ENCODE measurements at regions not wholly inside any gene's neighbourhood (a gene's known extent, or its start where the extent isn't known, plus 50 kb on each side); places are given as distances from the start of the nearest gene placed in this dataset.

DNA sequence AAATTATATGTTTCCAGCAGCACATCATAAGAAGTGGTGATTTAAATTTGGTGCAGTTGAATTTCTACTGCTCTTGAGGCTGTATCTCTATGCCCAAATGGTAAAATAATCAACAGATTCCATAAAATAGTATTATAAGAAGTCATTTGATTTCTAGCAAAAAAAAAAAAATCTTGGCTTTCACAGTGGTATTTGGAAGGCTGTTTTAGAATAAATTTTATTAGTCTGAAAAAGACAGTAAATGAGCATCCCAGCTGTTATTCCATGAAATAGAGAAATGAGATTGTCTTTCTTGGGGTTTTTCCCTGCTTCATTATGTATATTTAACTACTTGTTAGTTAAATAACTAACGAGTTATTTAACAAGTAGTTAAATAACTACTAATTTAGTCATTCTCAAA, 156.0 kb upstream of the ABI3BP start:
- TF ChIP-seq, protein P1, sequence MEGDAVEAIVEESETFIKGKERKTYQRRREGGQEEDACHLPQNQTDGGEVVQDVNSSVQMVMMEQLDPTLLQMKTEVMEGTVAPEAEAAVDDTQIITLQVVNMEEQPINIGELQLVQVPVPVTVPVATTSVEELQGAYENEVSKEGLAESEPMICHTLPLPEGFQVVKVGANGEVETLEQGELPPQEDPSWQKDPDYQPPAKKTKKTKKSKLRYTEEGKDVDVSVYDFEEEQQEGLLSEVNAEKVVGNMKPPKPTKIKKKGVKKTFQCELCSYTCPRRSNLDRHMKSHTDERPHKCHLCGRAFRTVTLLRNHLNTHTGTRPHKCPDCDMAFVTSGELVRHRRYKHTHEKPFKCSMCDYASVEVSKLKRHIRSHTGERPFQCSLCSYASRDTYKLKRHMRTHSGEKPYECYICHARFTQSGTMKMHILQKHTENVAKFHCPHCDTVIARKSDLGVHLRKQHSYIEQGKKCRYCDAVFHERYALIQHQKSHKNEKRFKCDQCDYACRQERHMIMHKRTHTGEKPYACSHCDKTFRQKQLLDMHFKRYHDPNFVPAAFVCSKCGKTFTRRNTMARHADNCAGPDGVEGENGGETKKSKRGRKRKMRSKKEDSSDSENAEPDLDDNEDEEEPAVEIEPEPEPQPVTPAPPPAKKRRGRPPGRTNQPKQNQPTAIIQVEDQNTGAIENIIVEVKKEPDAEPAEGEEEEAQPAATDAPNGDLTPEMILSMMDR (IDR thresholded peaks at IDR 0.05; ENCODE audit: unreplicated experiment), result no peak
- H3K9me3 Mint-ChIP-seq (ENCODE audit: unreplicated experiment), result peaks cover 7% of the 10 kb centered on the region
- ChIA-PET CTCF (no interaction called here), POLR2A (interaction anchor here (0.7 kb wide), 1 partner anchor 277 kb away, joined by 3 read pairs; no protein-coding TSS in a partner anchor)
- H3K4me3 Mint-ChIP-seq (ENCODE audit: unreplicated experiment), result no peak overlapping the region
- H3K36me3 Mint-ChIP-seq (ENCODE audit: insufficient read depth, unreplicated experiment), result peaks cover 4% of the 10 kb centered on the region
- intact Hi-C loops (cut with micrococcal nuclease), result no loop called here
- H3K27me3 Mint-ChIP-seq (ENCODE audit: insufficient read depth, unreplicated experiment), result no peaks in the 10 kb centered on the region
- no peak for DNase-seq (ENCODE audit: unreplicated experiment)
- H3K27ac Mint-ChIP-seq (ENCODE audit: low read depth, unreplicated experiment), result no peak overlapping the region
- BruUV-seq (replicated peaks), result no TSS peak
- peaks cover 9% of the 10 kb centered on the region for H3K4me1 Mint-ChIP-seq (ENCODE audit: insufficient read depth, unreplicated experiment)

DNA sequence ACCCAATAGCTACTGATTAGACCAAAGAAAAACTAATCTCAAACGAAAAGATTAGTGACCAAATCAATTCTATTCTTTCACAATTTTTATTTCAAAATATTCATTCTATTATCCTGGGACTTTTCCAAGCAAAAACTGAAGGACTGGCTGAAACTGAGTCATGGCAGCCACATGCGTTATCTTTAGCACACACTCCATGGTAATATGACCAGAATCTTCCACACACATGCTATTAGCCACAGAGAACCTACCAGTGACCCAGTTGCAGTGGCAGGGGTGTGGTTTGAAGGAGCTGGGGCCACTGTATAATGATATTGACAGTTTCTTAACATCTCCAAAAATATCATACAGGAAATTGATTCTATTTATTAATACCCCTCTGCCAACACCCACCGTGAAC, 154.8 kb upstream of the ABI3BP start:
- Mint-ChIP-seq H3K27me3 (ENCODE audit: insufficient read depth, unreplicated experiment) (no peaks in the 10 kb centered on the region), H3K27ac (ENCODE audit: low read depth, unreplicated experiment) (peak overlapping the region; percentile 92), H3K9me3 (ENCODE audit: unreplicated experiment) (peaks cover under 1% of the 10 kb centered on the region), H3K36me3 (ENCODE audit: insufficient read depth, unreplicated experiment) (peaks cover 4% of the 10 kb centered on the region), H3K4me3 (ENCODE audit: unreplicated experiment) (no peak overlapping the region), H3K4me1 (ENCODE audit: insufficient read depth, unreplicated experiment) (peaks cover 9% of the 10 kb centered on the region)
- CTCF ChIA-PET, result interaction anchor here (0.9 kb wide), 1 partner anchor 22 kb away, joined by 3 read pairs; no protein-coding TSS in a partner anchor
- TF ChIP-seq, protein P1 (IDR thresholded peaks at IDR 0.05; ENCODE audit: unreplicated experiment), result no peak
- intact Hi-C loops (cut with micrococcal nuclease), result no loop called here
- BruUV-seq (replicated peaks), result no TSS peak
- POLR2A ChIA-PET, result interaction anchor here (0.5 to 0.7 kb wide), 2 partner anchors 108 to 451 kb away, joined by 3 to 4 read pairs; no protein-coding TSS in a partner anchor
- no peak for DNase-seq (ENCODE audit: unreplicated experiment)

DNA sequence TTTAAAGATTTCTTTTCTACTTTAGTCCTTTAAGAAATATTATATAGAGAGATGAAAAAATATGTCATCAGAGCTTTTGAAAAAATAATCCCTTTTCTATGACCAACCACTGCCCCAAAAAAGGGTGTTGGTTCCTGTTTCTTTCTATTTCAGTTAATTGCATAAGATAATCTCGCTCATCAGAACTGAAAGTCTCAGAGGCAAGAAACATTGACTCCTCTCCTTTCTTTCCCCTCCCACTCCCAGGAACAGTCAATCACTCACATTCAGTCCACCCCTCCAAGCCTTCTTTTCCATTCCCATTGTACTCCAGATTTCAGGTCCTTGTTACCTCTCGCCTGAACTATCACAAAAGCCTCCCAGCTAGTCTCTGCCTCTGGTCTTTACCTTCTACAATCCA, 153.7 kb upstream of the ABI3BP start:
- CTCF ChIA-PET, result interaction anchor here (0.6 kb wide), 1 partner anchor 58 kb away, joined by 3 read pairs; no protein-coding TSS in a partner anchor
- H3K27me3 Mint-ChIP-seq (ENCODE audit: insufficient read depth, unreplicated experiment), result no peaks in the 10 kb centered on the region
- no TSS peak for BruUV-seq (replicated peaks)

DNA sequence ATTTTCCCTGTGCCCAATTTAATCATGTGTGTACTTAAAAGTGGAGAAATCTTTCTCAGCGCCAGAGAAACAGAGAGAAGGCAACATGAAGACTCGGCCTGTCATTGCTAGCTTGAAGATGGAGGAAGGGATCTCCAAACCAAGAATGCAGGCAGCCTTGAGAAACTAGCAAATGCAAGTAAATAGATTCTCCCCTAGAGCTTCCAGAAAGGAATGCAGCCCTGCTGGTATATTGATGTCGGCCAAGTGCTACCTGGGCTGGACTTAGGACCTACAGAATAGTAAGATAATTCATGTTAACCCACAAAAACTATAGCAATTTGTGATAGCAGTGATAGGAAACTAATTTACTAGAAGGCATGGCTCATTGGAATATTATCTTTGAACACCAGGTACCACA, 150.9 kb upstream of the ABI3BP start:
- TF ChIP-seq, protein P1 (IDR thresholded peaks at IDR 0.05; ENCODE audit: unreplicated experiment), result no peak
- no peaks in the 10 kb centered on the region for H3K9me3 Mint-ChIP-seq (ENCODE audit: unreplicated experiment)
- CTCF ChIA-PET, result no interaction called here
- DNase-seq (ENCODE audit: unreplicated experiment), result no peak
- POLR2A ChIA-PET, result no interaction called here
- H3K36me3 Mint-ChIP-seq (ENCODE audit: insufficient read depth, unreplicated experiment), result peaks cover 4% of the 10 kb centered on the region
- H3K4me3 Mint-ChIP-seq (ENCODE audit: unreplicated experiment), result no peak overlapping the region
- intact Hi-C loops (cut with micrococcal nuclease), result no loop called here
- H3K4me1 Mint-ChIP-seq (ENCODE audit: insufficient read depth, unreplicated experiment), result peaks cover 9% of the 10 kb centered on the region
- H3K27ac Mint-ChIP-seq (ENCODE audit: low read depth, unreplicated experiment), result no peak overlapping the region
- no peaks in the 10 kb centered on the region for H3K27me3 Mint-ChIP-seq (ENCODE audit: insufficient read depth, unreplicated experiment)
- no TSS peak for BruUV-seq (replicated peaks)

More for the DNA sequence above, 153.7 kb upstream of the ABI3BP start:
- DNase-seq (ENCODE audit: unreplicated experiment), result no peak
- Mint-ChIP-seq H3K36me3 (ENCODE audit: insufficient read depth, unreplicated experiment) (peaks cover 4% of the 10 kb centered on the region), H3K4me3 (ENCODE audit: unreplicated experiment) (no peak overlapping the region), H3K27ac (ENCODE audit: low read depth, unreplicated experiment) (peak overlapping the region; percentile 92), H3K4me1 (ENCODE audit: insufficient read depth, unreplicated experiment) (peaks cover 9% of the 10 kb centered on the region), H3K9me3 (ENCODE audit: unreplicated experiment) (no peaks in the 10 kb centered on the region)
- intact Hi-C loops (cut with micrococcal nuclease), result no loop called here
- TF ChIP-seq, protein P1 (IDR thresholded peaks at IDR 0.05; ENCODE audit: unreplicated experiment), result no peak
- POLR2A ChIA-PET, result interaction anchor here (0.5 to 1.2 kb wide), 5 partner anchors 9 to 1719 kb away, joined by 3 read pairs; no protein-coding TSS in a partner anchor

Data from MCF 10A (cell line).